ENCODE measurements at regions not wholly inside any gene's neighbourhood (a gene's known extent, or its start where the extent isn't known, plus 50 kb on each side); places are given as distances from the start of the nearest gene placed in this dataset.

DNA sequence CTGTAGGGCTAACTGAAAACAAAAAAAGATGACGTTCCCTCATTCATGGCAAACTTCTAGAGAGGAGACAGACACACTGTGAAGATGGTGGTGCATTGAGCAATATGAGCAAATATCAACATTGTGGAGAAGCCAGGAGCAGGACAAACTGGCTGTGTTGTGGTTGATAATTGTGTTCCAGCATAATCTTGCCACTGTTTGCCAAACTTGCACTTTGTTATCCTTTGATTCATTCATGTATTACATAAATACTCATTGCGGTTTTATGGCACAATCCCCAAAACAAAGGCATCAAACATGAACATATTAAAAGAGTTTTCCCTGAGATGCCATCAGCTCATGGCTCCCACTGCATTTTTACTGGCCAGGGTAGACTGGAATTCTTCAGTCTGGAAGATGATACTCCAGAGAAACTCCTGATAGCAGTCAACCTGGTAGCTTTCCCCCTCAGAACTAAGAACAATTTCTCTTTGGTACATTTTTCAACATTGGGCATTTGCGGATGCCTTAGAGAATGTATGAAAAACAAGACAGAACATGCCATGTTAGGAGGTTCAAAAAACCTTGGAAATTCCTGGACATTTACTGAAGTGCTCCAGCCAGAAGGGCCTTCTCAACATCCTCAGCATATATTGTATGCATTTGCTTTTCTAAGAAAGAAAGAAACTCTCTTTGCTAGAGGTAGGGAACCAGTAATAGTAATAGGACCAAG lies 487.4 kb upstream of the CELF4 start:
- no CpG with 5 or more reads among the region's 3 CpGs for WGBS (ENCODE audit: insufficient coverage)
- Mint-ChIP-seq H3K27ac (no peak overlapping the region), H3K36me3 (no peaks in the 10 kb centered on the region), H3K4me3 (no peak overlapping the region), H3K27me3 (no peaks in the 10 kb centered on the region), H3K9me3 (peaks cover 3 to 14% (median 3%) of the 10 kb centered on the region in 3 donors), H3K4me1 (no peaks in the 10 kb centered on the region)
- ATAC-seq (replicated peaks in 1 of 4): no peak
- Histone ChIP-seq H3K4me1 (ENCODE audit: control insufficient read depth in 1 of 2, extremely low read depth in 1 of 2, insufficient read depth in 2 of 2, low read length in 2 of 2) (no peaks in the 10 kb centered on the region), H3K36me3 (ENCODE audit: control insufficient read depth in 2 of 2, extremely low read depth in 1 of 2, insufficient read depth in 1 of 2, low read length in 1 of 2) (no peaks in the 10 kb centered on the region), H3K4me3 (ENCODE audit: control insufficient read depth in 1 of 2, extremely low read depth in 1 of 2, low read length in 1 of 2) (no peak overlapping the region), H3K9me3 (no peaks in the 10 kb centered on the region), H3K27me3 (replicated peaks in 1 of 2; ENCODE audit: control insufficient read depth in 2 of 2, extremely low read depth in 1 of 2, insufficient read depth in 2 of 2, low read length in 1 of 2) (no peaks in the 10 kb centered on the region), H3K27ac (ENCODE audit: low read length) (no peak overlapping the region)
- ChIA-PET CTCF (no interaction called here), POLR2A (no interaction called here)
- no peak for DNase-seq

DNA sequence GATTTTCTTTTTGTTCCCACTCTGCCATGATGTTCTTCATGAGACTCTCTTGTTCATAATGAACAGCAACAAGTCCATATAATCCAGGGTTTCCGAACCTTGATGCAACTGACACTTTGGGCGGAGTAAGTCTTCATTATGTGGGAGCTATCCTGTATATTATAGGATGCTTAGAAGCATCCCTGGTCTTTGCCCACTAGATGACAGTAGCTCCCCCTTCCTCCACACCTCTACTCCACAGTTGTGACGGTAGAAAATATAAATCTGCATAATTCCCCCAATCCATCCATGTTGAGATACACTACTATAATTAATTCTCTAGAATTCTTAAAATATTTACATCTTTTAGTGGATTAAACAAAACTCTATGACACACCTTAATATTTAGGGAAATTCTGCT lies 482.2 kb upstream of the CELF4 start:
- no peaks in the 10 kb centered on the region for H3K27me3 Mint-ChIP-seq
- H3K36me3 Mint-ChIP-seq: no peaks in the 10 kb centered on the region
- no peak overlapping the region for H3K27ac Mint-ChIP-seq
- Histone ChIP-seq H3K4me3 (ENCODE audit: control insufficient read depth in 1 of 2, extremely low read depth in 1 of 2, low read length in 1 of 2) (no peak overlapping the region), H3K9me3 (no peaks in the 10 kb centered on the region), H3K27me3 (replicated peaks in 1 of 2; ENCODE audit: control insufficient read depth in 2 of 2, extremely low read depth in 1 of 2, insufficient read depth in 2 of 2, low read length in 1 of 2) (no peaks in the 10 kb centered on the region), H3K4me1 (ENCODE audit: control insufficient read depth in 1 of 2, extremely low read depth in 1 of 2, insufficient read depth in 2 of 2, low read length in 2 of 2) (no peaks in the 10 kb centered on the region), H3K36me3 (ENCODE audit: control insufficient read depth in 2 of 2, extremely low read depth in 1 of 2, insufficient read depth in 1 of 2, low read length in 1 of 2) (no peaks in the 10 kb centered on the region), H3K27ac (ENCODE audit: low read length) (no peak overlapping the region)
- H3K4me3 Mint-ChIP-seq: no peak overlapping the region
- no peaks in the 10 kb centered on the region for H3K4me1 Mint-ChIP-seq
- DNase-seq (no peak), ATAC-seq (replicated peaks in 1 of 4) (no peak)
- WGBS (ENCODE audit: insufficient coverage): no CpG with 5 or more reads among the region's 3 CpGs
- POLR2A ChIA-PET: no interaction called here
- peaks cover 6 to 13% (median 9%) of the 10 kb centered on the region in 3 donors for H3K9me3 Mint-ChIP-seq
- CTCF ChIA-PET: no interaction called here

DNA sequence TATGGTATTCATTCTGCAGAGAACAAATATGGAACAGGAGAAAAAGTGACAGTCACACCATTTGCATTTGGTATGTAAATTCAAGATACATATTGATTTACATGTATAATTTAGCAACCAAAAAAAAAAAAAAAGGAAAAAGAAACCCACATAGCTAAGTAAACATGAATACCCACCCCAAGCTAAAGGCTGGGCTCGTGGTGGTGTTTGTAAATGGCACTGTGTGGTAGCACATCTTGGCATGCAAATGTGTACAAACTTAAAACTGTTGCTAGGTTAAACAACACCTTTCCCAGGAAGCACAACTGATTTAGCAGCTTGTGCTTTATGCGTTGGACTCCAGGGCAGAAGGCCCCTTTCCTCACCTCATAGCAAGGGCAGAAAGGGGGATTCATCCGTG lies 481.1 kb upstream of the CELF4 start:
- 84% methylated on average over 2 of the region's 3 CpGs for WGBS (ENCODE audit: insufficient coverage)
- no peaks in the 10 kb centered on the region for H3K27me3 ChIP-seq (replicated peaks in 1 of 2; ENCODE audit: control insufficient read depth in 2 of 2, extremely low read depth in 1 of 2, insufficient read depth in 2 of 2, low read length in 1 of 2)
- CTCF ChIA-PET: no interaction called here
- H3K27ac Mint-ChIP-seq: no peak overlapping the region
- H3K4me1 Mint-ChIP-seq: no peaks in the 10 kb centered on the region
- POLR2A ChIA-PET: no interaction called here
- H3K4me1 ChIP-seq (ENCODE audit: control insufficient read depth in 1 of 2, extremely low read depth in 1 of 2, insufficient read depth in 2 of 2, low read length in 2 of 2): no peaks in the 10 kb centered on the region
- no peaks in the 10 kb centered on the region for H3K27me3 Mint-ChIP-seq
- no peaks in the 10 kb centered on the region for H3K36me3 Mint-ChIP-seq
- H3K4me3 Mint-ChIP-seq: no peak overlapping the region
- no peak overlapping the region for H3K27ac ChIP-seq (ENCODE audit: low read length)
- H3K9me3 Mint-ChIP-seq: peaks cover 6 to 14% (median 13%) of the 10 kb centered on the region in 3 donors
- no peak for ATAC-seq (replicated peaks in 1 of 4)
- H3K4me3 ChIP-seq (ENCODE audit: control insufficient read depth in 1 of 2, extremely low read depth in 1 of 2, low read length in 1 of 2): no peak overlapping the region
- DNase-seq: no peak
- no peaks in the 10 kb centered on the region for H3K9me3 ChIP-seq
- H3K36me3 ChIP-seq (ENCODE audit: control insufficient read depth in 2 of 2, extremely low read depth in 1 of 2, insufficient read depth in 1 of 2, low read length in 1 of 2): no peaks in the 10 kb centered on the region

DNA sequence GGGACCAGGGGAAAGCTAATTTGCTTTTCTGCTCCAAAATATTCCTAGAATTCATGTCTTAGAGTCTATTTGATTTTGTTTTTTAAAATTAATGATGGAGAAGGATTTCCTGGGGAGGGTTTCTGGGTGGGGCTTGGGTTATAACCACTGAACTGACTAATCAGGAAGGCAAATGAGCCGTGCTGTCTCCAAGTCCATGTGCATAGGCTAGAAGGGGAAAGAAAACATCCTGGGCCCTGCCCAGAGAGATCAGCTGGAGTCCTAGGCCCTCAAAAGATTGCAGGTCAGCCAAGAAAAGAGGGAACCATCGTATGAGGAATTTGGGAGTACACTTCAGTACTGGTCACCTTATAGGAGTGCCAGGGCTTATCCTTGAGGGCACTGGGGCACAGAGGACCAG lies 480.2 kb upstream of the CELF4 start:
- H3K36me3 ChIP-seq (ENCODE audit: control insufficient read depth in 2 of 2, extremely low read depth in 1 of 2, insufficient read depth in 1 of 2, low read length in 1 of 2): no peaks in the 10 kb centered on the region
- no peak overlapping the region for H3K27ac ChIP-seq (ENCODE audit: low read length)
- H3K27ac Mint-ChIP-seq: no peak overlapping the region
- H3K27me3 ChIP-seq (replicated peaks in 1 of 2; ENCODE audit: control insufficient read depth in 2 of 2, extremely low read depth in 1 of 2, insufficient read depth in 2 of 2, low read length in 1 of 2): no peaks in the 10 kb centered on the region
- POLR2A ChIA-PET: no interaction called here
- WGBS (ENCODE audit: insufficient coverage): 60% methylated on average over 1 of the region's 2 CpGs
- H3K4me1 Mint-ChIP-seq: no peaks in the 10 kb centered on the region
- H3K27me3 Mint-ChIP-seq: no peaks in the 10 kb centered on the region
- H3K36me3 Mint-ChIP-seq: no peaks in the 10 kb centered on the region
- no peak for ATAC-seq (replicated peaks in 1 of 4)
- H3K4me1 ChIP-seq (ENCODE audit: control insufficient read depth in 1 of 2, extremely low read depth in 1 of 2, insufficient read depth in 2 of 2, low read length in 2 of 2): no peaks in the 10 kb centered on the region
- no peaks in the 10 kb centered on the region for H3K9me3 ChIP-seq
- CTCF ChIA-PET: no interaction called here
- H3K4me3 ChIP-seq (ENCODE audit: control insufficient read depth in 1 of 2, extremely low read depth in 1 of 2, low read length in 1 of 2): no peak overlapping the region
- no peak overlapping the region for H3K4me3 Mint-ChIP-seq
- peaks cover 3 to 14% (median 13%) of the 10 kb centered on the region in 3 donors for H3K9me3 Mint-ChIP-seq
- no peak for DNase-seq

DNA sequence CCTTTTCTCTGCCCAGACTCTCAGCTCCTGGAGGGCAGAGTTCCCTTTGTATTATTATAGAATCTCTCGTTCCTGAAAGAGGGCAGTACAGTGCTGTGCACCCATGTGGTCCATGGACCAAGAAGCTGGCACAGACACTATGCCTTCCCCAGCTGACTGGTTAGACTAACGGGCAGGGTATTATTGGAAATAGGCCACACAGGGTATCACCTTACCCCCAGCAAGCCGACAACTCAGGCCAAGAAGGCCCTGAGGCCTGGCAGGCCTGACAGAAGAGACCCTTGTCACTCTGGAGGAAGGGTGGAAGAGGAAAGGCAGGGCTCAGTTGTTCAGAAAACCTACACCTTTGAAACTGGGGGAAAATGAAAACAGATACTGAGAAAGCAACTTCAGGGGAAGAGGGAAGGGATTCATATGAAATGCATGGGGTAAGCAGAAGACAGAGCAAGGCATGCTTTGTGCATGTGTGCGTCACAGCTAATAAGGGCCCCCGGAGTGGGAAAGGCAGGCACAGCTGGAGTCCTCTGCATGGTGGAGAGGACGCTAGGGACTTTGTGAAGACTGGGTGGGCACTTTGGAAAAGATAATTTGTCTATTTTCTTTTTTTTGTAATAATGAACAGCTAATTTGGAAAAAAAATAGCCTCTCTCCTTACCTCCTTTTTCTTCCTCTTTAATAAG lies 476.8 kb upstream of the CELF4 start:
- no peaks in the 10 kb centered on the region for H3K27me3 Mint-ChIP-seq
- ChIA-PET CTCF (no interaction called here), POLR2A (no interaction called here)
- no peaks in the 10 kb centered on the region for H3K4me1 Mint-ChIP-seq
- no peak overlapping the region for H3K27ac ChIP-seq (ENCODE audit: low read length)
- H3K4me1 ChIP-seq (ENCODE audit: control insufficient read depth in 1 of 2, extremely low read depth in 1 of 2, insufficient read depth in 2 of 2, low read length in 2 of 2): no peaks in the 10 kb centered on the region
- 82% methylated on average over 2 of the region's 6 CpGs for WGBS (ENCODE audit: insufficient coverage)
- H3K27ac Mint-ChIP-seq: no peak overlapping the region
- ATAC-seq (replicated peaks in 1 of 4): no peak
- no peak overlapping the region for H3K4me3 Mint-ChIP-seq
- no peak overlapping the region for H3K4me3 ChIP-seq (ENCODE audit: control insufficient read depth in 1 of 2, extremely low read depth in 1 of 2, low read length in 1 of 2)
- no peak for DNase-seq
- H3K36me3 ChIP-seq (ENCODE audit: control insufficient read depth in 2 of 2, extremely low read depth in 1 of 2, insufficient read depth in 1 of 2, low read length in 1 of 2): no peaks in the 10 kb centered on the region
- peaks cover 3 to 10% (median 6%) of the 10 kb centered on the region in 3 donors for H3K9me3 Mint-ChIP-seq
- H3K9me3 ChIP-seq: no peaks in the 10 kb centered on the region
- H3K36me3 Mint-ChIP-seq: no peaks in the 10 kb centered on the region
- no peaks in the 10 kb centered on the region for H3K27me3 ChIP-seq (replicated peaks in 1 of 2; ENCODE audit: control insufficient read depth in 2 of 2, extremely low read depth in 1 of 2, insufficient read depth in 2 of 2, low read length in 1 of 2)

DNA sequence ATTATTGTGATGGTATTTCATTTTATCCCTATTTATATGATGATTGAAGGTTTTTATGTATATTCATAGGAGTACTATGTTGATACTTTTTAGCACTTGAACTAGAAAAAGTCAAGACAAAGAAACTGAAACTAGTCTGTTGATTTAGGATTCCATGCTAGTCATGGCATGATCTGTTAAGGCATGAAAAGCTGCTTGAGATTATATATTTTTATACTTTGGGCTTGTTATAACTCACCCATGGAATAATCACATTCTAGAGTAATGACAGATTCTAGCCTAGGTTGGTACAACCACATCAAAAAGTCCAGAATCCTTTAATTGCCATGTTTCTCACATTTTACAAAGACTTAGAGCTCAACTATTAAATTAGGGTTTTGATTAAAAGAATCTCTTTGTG lies 472.6 kb upstream of the CELF4 start:
- Histone ChIP-seq H3K27ac (ENCODE audit: low read length) (no peak overlapping the region), H3K36me3 (ENCODE audit: control insufficient read depth in 2 of 2, extremely low read depth in 1 of 2, insufficient read depth in 1 of 2, low read length in 1 of 2) (no peaks in the 10 kb centered on the region), H3K4me3 (ENCODE audit: control insufficient read depth in 1 of 2, extremely low read depth in 1 of 2, low read length in 1 of 2) (no peak overlapping the region), H3K27me3 (replicated peaks in 1 of 2; ENCODE audit: control insufficient read depth in 2 of 2, extremely low read depth in 1 of 2, insufficient read depth in 2 of 2, low read length in 1 of 2) (no peaks in the 10 kb centered on the region), H3K9me3 (no peaks in the 10 kb centered on the region), H3K4me1 (ENCODE audit: control insufficient read depth in 1 of 2, extremely low read depth in 1 of 2, insufficient read depth in 2 of 2, low read length in 2 of 2) (no peaks in the 10 kb centered on the region)
- H3K27ac Mint-ChIP-seq: no peak overlapping the region
- DNase-seq (no peak), ATAC-seq (replicated peaks in 1 of 4) (no peak)
- ChIA-PET POLR2A (interaction anchor here in 1 of 2 donors (0.5 kb wide), 1 partner anchor 168 kb away, joined by 4 read pairs; no protein-coding TSS in a partner anchor), CTCF (no interaction called here)
- peaks cover 0 to 10% (median 0%) of the 10 kb centered on the region in 3 donors for H3K9me3 Mint-ChIP-seq
- no peaks in the 10 kb centered on the region for H3K4me1 Mint-ChIP-seq
- no peak overlapping the region for H3K4me3 Mint-ChIP-seq
- no peaks in the 10 kb centered on the region for H3K27me3 Mint-ChIP-seq
- no peaks in the 10 kb centered on the region for H3K36me3 Mint-ChIP-seq

All from T-cell (primary cell).